ENCODE measurements at regions not wholly inside any gene's neighbourhood (a gene's known extent, or its start where the extent isn't known, plus 50 kb on each side); places are given as distances from the start of the nearest gene placed in this dataset.

DNA sequence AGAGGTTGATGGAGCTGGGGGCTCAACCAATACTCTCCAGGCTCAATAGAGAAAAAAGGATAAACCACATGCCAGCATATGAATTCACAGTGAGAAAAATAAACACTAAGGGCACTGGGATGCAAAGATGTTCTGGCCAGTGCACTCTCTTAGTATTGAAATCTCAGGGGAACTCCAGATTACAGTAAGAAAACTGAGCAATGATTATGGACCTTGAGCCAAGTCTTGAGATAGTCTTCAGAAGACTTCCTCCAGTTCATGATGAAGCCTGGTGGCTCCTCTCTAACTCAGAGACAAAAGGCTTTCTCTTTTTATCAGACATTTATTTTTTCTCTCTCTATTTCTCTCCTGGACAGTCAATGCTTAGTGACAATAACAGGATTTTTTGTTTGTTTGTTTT lies 139.8 kb upstream of the SPEF2 start:
- TF ChIP-seq POLR2A (IDR thresholded peaks at IDR 0.05; ENCODE audit: low read depth, low read length) (no peak), TAF1 (IDR thresholded peaks at IDR 0.05; ENCODE audit: borderline replicate concordance, low read depth, low read length) (no peak), POLR2AphosphoS5 (IDR thresholded peaks at IDR 0.05; ENCODE audit: low read depth, low read length) (no peak)
